ENCODE measurements at regions not wholly inside any gene's neighbourhood (a gene's known extent, or its start where the extent isn't known, plus 50 kb on each side); places are given as distances from the start of the nearest gene placed in this dataset.

DNA sequence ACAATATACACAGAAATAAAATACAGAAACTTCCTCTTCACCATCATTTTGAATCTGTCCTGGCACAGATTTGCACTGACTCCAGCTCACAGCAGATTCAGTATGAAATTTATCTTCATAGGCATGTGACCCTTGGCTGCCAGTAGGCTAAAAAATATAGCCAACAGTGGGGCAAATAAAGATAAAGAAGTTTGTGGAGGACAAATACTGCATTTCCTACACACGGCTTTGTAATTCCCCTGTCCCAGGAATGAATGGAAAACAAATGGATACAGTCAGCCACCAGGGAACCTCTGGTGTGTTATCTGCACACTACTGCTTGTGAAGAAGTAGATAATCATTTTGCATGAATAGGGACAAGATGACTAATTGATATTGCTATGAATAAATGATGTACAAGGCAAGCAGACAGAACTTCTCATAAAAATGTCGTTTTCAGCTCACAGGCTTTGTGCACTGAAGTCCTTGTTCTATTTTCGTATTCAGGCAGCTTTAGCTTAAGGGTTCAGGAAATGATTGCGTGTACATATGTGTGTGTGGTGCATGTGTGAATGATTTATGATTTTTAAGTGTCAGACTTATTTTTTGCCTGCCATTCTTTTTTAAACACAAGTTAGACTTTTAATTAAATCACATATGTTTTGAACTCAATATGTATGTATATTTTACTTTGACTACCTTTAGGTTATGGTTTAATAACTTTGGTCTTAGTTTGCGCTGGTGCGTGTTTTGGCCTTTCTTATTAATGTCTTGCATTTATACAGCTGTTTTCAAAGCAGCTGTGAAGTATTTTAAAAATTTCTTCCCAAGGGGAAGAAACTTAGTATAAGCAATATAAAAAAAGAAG, 543.8 kb upstream of the JAG1 start:
- TF ChIP-seq, protein P1, sequence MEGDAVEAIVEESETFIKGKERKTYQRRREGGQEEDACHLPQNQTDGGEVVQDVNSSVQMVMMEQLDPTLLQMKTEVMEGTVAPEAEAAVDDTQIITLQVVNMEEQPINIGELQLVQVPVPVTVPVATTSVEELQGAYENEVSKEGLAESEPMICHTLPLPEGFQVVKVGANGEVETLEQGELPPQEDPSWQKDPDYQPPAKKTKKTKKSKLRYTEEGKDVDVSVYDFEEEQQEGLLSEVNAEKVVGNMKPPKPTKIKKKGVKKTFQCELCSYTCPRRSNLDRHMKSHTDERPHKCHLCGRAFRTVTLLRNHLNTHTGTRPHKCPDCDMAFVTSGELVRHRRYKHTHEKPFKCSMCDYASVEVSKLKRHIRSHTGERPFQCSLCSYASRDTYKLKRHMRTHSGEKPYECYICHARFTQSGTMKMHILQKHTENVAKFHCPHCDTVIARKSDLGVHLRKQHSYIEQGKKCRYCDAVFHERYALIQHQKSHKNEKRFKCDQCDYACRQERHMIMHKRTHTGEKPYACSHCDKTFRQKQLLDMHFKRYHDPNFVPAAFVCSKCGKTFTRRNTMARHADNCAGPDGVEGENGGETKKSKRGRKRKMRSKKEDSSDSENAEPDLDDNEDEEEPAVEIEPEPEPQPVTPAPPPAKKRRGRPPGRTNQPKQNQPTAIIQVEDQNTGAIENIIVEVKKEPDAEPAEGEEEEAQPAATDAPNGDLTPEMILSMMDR (IDR thresholded peaks at IDR 0.05): no peak
- TF ChIP-seq EZH2 (IDR thresholded peaks at IDR 0.05) (no peak), EZH2phosphoT487 (IDR thresholded peaks at IDR 0.05) (no peak)
